ENCODE measurements at regions not wholly inside any gene's neighbourhood (a gene's known extent, or its start where the extent isn't known, plus 50 kb on each side); places are given as distances from the start of the nearest gene placed in this dataset.

GRCh38 chr2:239475161-239476028 lies 74.6 kb upstream of the HDAC4 start:
- Histone ChIP-seq H3K27ac (ENCODE audit: control insufficient read depth, insufficient read depth, low read length) (no peak overlapping the region), H3K79me2 (ENCODE audit: control insufficient read depth, insufficient read depth, low read length) (no peaks in the 10 kb centered on the region), H3K9ac (ENCODE audit: control insufficient read depth, extremely low read depth, insufficient read depth, low read length) (no peak overlapping the region), H4K20me1 (ENCODE audit: control insufficient read depth, extremely low read depth, insufficient read depth, low read length) (no peaks in the 10 kb centered on the region), H3K27me3 (ENCODE audit: control insufficient read depth, extremely low read depth, insufficient read depth, low read length) (peaks cover 3% of the 10 kb centered on the region), H3K36me3 (ENCODE audit: control insufficient read depth in 2 of 2, extremely low read depth in 1 of 2, insufficient read depth in 2 of 2, low read length in 2 of 2) (no peaks in the 10 kb centered on the region), H3K4me1 (ENCODE audit: control insufficient read depth, extremely low read depth, insufficient read depth, low read length) (no peaks in the 10 kb centered on the region), H3K4me2 (ENCODE audit: control insufficient read depth, extremely low read depth, insufficient read depth, low read depth, low read length) (no peak overlapping the region), H3K4me3 (ENCODE audit: control insufficient read depth in 2 of 3, extremely low read depth in 1 of 3, insufficient read depth in 2 of 3, low read depth in 1 of 3, low read length in 3 of 3) (no peak overlapping the region), H3K9me3 (ENCODE audit: control insufficient read depth, low read depth, low read length) (peaks cover 3% of the 10 kb centered on the region), H2AFZ (ENCODE audit: control insufficient read depth, low read length) (no peak overlapping the region), H3K9me1 (ENCODE audit: control insufficient read depth, extremely low read depth, insufficient read depth, low read length) (no peaks in the 10 kb centered on the region)
- DNase-seq (ENCODE audit: low read depth, low spot score) (no peak), FAIRE-seq (no peak)
- dilution Hi-C loops (cut with MboI; ENCODE audit: extremely low pct_ligation_motif_present, low sequenced_read_pairs) = no loop called here
- TF ChIP-seq EZH2 (IDR thresholded peaks at IDR 0.05; ENCODE audit: low read length) (no peak), CTCF (optimal IDR thresholded peaks at IDR 0.05 in 1 of 3, IDR thresholded peaks at IDR 0.05 in 1 of 3, conservative IDR thresholded peaks at IDR 0.05 in 1 of 3; ENCODE audit: extremely low read depth in 1 of 3, insufficient read depth in 2 of 3, low read length in 3 of 3) (no peak)

- Histone ChIP-seq H3K9ac (ENCODE audit: control insufficient read depth, extremely low read depth, insufficient read depth, low read length) (no peak overlapping the region), H3K36me3 (ENCODE audit: control insufficient read depth in 2 of 2, extremely low read depth in 1 of 2, insufficient read depth in 2 of 2, low read length in 2 of 2) (no peaks in the 10 kb centered on the region), H4K20me1 (ENCODE audit: control insufficient read depth, extremely low read depth, insufficient read depth, low read length) (no peaks in the 10 kb centered on the region), H3K9me1 (ENCODE audit: control insufficient read depth, extremely low read depth, insufficient read depth, low read length) (no peaks in the 10 kb centered on the region), H3K27ac (ENCODE audit: control insufficient read depth, insufficient read depth, low read length) (no peak overlapping the region), H3K79me2 (ENCODE audit: control insufficient read depth, insufficient read depth, low read length) (no peaks in the 10 kb centered on the region), H3K9me3 (ENCODE audit: control insufficient read depth, low read depth, low read length) (peaks cover 3% of the 10 kb centered on the region), H2AFZ (ENCODE audit: control insufficient read depth, low read length) (no peak overlapping the region), H3K4me3 (ENCODE audit: control insufficient read depth in 2 of 3, extremely low read depth in 1 of 3, insufficient read depth in 2 of 3, low read depth in 1 of 3, low read length in 3 of 3) (no peak overlapping the region), H3K27me3 (ENCODE audit: control insufficient read depth, extremely low read depth, insufficient read depth, low read length) (peaks cover 3% of the 10 kb centered on the region), H3K4me2 (ENCODE audit: control insufficient read depth, extremely low read depth, insufficient read depth, low read depth, low read length) (no peak overlapping the region), H3K4me1 (ENCODE audit: control insufficient read depth, extremely low read depth, insufficient read depth, low read length) (no peaks in the 10 kb centered on the region)
- TF ChIP-seq EZH2 (IDR thresholded peaks at IDR 0.05; ENCODE audit: low read length) (no peak), CTCF (optimal IDR thresholded peaks at IDR 0.05 in 1 of 3, IDR thresholded peaks at IDR 0.05 in 1 of 3, conservative IDR thresholded peaks at IDR 0.05 in 1 of 3; ENCODE audit: extremely low read depth in 1 of 3, insufficient read depth in 2 of 3, low read length in 3 of 3) (no peak)
- FAIRE-seq (no peak), DNase-seq (ENCODE audit: low read depth, low spot score) (no peak)
- dilution Hi-C loops (cut with MboI; ENCODE audit: extremely low pct_ligation_motif_present, low sequenced_read_pairs) = no loop called here
Observed at GRCh38 chr2:239473211-239473805, 72.5 kb upstream of the HDAC4 start.

Data from keratinocyte (primary cell).